A673 (cell line): ENCODE measurements at regions not wholly inside any gene's neighbourhood (a gene's known extent, or its start where the extent isn't known, plus 50 kb on each side); places are given as distances from the start of the nearest gene placed in this dataset.

Source experiments
- BruUV-seq: library from RNA; stranded (reverse); fragments of 400-500 nt; replicated peaks from 2 replicates; lab custom pipeline; 2021; lab: Mats Ljungman, UMichigan
- CTCF ChIA-PET: fragments of 300-600 bp; sonication (Branson Sonifier 250); formaldehyde crosslinking; loops from one replicate; lab custom pipeline; 2022; ENCODE audit warnings: antibody characterized with exemption; lab: Charles Lee
- POLR2A ChIA-PET: fragments of 300-600 bp; sonication (Branson Sonifier 250); formaldehyde crosslinking; loops from one replicate; lab custom pipeline; 2022; ENCODE audit warnings: antibody characterized with exemption; ENCODE audit not compliant: low non-redundant PET; lab: Charles Lee
- DNase-seq: peaks from one replicate; pipeline ENCODE4 v3.0.0-alpha.2; 2015; ENCODE audit warnings: low spot score
- H3K27ac ChIP-seq: fragments of 200-600 bp; sonication (generic); 2 replicates; pipeline ENCODE4 v1.5.1; 2016; ENCODE audit warnings: mixed run types, low read depth, mild to moderate bottlenecking, mixed read lengths, antibody characterized with exemption, low read length; ENCODE audit not compliant: poor library complexity, severe bottlenecking
- H3K27me3 ChIP-seq: fragments of 200-600 bp; sonication (generic); replicated peaks from 2 replicates; pipeline ENCODE4 v1.6.1; 2017; ENCODE audit warnings: mixed run types, low read depth, mild to moderate bottlenecking, mixed read lengths, antibody characterized with exemption, low read length; ENCODE audit not compliant: insufficient read depth, poor library complexity
- H3K36me3 ChIP-seq: fragments of 200-600 bp; sonication (generic); 2 replicates; pipeline ENCODE4 v1.6.1; 2016; ENCODE audit warnings: mixed run types, mild to moderate bottlenecking, mixed read lengths, antibody characterized with exemption, low read length; ENCODE audit not compliant: insufficient read depth, poor library complexity, severe bottlenecking
- H3K4me1 ChIP-seq: fragments of 200-600 bp; sonication (generic); 2 replicates; pipeline ENCODE4 v1.6.1; 2017; ENCODE audit warnings: mixed run types, mild to moderate bottlenecking, mixed read lengths, antibody characterized with exemption, low read length; ENCODE audit not compliant: insufficient read depth, poor library complexity, severe bottlenecking
- H3K4me3 ChIP-seq: fragments of 200-600 bp; sonication (generic); 2 replicates; pipeline ENCODE4 v1.5.1; 2016; ENCODE audit warnings: low read depth, mixed run types, mild to moderate bottlenecking, mixed read lengths, low read length; ENCODE audit not compliant: poor library complexity, severe bottlenecking
- H3K9me3 ChIP-seq: fragments of 200-600 bp; sonication (generic); 2 replicates; pipeline ENCODE4 v1.6.1; 2016; ENCODE audit warnings: mixed run types, low read depth, mild to moderate bottlenecking, mixed read lengths, antibody characterized with exemption, low read length; ENCODE audit not compliant: poor library complexity, severe bottlenecking
- EZH2 ChIP-seq: fragments of 200-600 bp; sonication (generic); IDR thresholded peaks from 2 replicates; pipeline ENCODE4 v1.6.1; 2017; ENCODE audit warnings: borderline replicate concordance, low read depth, mild to moderate bottlenecking, mixed read lengths, antibody characterized with exemption, low read length; ENCODE audit not compliant: poor library complexity, severe bottlenecking
- intact Hi-C: fragments of 100-400 bp; cut with micrococcal nuclease; formaldehyde crosslinking; loops from one replicate; pipeline ENCODE4 v1.10.0; 2022; ENCODE audit not compliant: unreplicated experiment
- TF ChIP-seq, protein P1 (sequence below): fragments of 300-800, 200-600 bp; sonication (generic); conservative IDR thresholded peaks from 2 replicates; pipeline ENCODE4 v1.5.1; 2017; ENCODE audit warnings: low read depth, mild to moderate bottlenecking, antibody characterized with exemption, low read length, moderate library complexity, mixed read lengths

DNA sequence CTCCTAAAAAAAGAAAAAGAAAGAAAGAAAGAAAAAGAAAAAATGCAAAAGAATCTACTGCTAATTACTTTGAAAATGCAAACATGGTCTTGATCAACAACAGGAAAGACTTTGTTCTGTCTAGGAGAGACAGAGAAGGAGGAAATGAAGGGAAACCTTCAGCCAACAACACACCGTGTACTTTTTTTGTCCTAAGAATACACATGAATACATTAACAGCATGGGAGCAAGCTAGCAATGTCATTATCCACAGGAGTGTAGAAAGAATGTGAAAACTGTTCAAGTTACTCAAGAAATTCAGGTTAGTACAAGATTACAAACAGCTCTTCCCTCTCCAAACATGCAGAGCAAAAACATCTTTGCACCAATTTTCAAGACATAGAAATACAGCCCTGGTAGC, 326.3 kb downstream of the UBE3D start:
- BruUV-seq, result no TSS peak
- TF ChIP-seq, protein P1, sequence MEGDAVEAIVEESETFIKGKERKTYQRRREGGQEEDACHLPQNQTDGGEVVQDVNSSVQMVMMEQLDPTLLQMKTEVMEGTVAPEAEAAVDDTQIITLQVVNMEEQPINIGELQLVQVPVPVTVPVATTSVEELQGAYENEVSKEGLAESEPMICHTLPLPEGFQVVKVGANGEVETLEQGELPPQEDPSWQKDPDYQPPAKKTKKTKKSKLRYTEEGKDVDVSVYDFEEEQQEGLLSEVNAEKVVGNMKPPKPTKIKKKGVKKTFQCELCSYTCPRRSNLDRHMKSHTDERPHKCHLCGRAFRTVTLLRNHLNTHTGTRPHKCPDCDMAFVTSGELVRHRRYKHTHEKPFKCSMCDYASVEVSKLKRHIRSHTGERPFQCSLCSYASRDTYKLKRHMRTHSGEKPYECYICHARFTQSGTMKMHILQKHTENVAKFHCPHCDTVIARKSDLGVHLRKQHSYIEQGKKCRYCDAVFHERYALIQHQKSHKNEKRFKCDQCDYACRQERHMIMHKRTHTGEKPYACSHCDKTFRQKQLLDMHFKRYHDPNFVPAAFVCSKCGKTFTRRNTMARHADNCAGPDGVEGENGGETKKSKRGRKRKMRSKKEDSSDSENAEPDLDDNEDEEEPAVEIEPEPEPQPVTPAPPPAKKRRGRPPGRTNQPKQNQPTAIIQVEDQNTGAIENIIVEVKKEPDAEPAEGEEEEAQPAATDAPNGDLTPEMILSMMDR, result no peak
- no peak for TF ChIP-seq EZH2
- Histone ChIP-seq H3K4me3 (no peak overlapping the region), H3K4me1 (peaks cover 21% of the 10 kb centered on the region), H3K27me3 (no peaks in the 10 kb centered on the region), H3K36me3 (no peaks in the 10 kb centered on the region), H3K9me3 (no peaks in the 10 kb centered on the region), H3K27ac (no peak overlapping the region)
- intact Hi-C loops, result no loop called here
- ChIA-PET CTCF (no interaction called here), POLR2A (no interaction called here)
- DNase-seq, result no peak

DNA sequence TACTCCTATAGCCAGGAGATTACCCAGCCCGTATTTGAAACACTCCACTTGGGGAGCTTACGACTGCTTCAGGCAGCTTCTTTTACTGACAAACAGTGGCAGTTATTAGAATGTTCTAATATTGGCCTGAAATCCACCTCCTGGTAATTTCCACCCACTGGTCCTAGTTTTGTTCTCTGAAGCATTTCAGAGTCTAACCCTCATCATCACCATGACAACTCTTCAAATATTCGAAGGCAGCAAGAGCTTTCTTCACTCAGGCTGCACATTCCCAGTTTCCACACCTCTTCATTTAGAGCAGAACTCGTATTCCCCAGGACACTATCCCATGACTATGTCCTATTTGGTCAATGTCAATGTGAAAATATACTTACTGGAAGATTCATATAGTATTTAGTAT, 325.6 kb downstream of the UBE3D start:
- H3K9me3 ChIP-seq, result no peaks in the 10 kb centered on the region
- peaks cover 21% of the 10 kb centered on the region for H3K4me1 ChIP-seq
- no peaks in the 10 kb centered on the region for H3K27me3 ChIP-seq
- no peak overlapping the region for H3K27ac ChIP-seq
- DNase-seq, result no peak
- no TSS peak for BruUV-seq
- POLR2A ChIA-PET, result no interaction called here
- CTCF ChIA-PET, result no interaction called here
- TF ChIP-seq, protein P1, result no peak
- TF ChIP-seq EZH2, result no peak
- H3K4me3 ChIP-seq, result no peak overlapping the region
- intact Hi-C loops, result no loop called here
- no peaks in the 10 kb centered on the region for H3K36me3 ChIP-seq

DNA sequence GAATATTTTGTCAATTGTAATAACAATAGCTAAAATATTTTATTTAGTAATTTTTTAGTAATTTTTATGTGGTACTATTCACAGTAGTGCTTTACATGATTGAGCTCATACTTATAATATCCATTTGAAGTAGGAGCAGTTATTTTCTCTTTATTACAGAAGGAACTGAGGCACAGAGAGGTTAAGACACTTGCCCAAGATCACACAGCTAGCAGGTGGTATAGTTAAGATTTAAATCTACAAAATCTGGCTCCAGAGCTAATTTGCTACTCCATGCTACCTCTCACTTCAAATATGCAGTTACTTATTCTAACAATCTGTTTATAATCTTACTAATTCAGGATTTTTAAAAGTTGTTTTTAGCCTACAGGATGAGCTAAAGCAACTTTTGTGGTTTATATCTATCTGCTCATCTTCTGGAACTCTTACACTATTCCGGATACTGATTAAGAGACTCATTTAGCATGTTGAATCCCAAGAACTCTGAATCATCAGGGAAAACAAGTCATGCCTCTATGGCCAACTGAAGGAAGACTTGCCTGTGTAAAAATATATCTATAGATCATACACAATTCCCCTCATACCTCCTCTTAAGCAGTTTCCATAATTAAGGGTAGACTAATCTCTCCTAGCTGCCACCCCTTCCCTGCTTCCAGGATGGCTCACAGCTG, 324.2 kb downstream of the UBE3D start:
- DNase-seq, result no peak
- Histone ChIP-seq H3K27me3 (no peaks in the 10 kb centered on the region), H3K36me3 (no peaks in the 10 kb centered on the region), H3K4me1 (peaks cover 21% of the 10 kb centered on the region), H3K9me3 (no peaks in the 10 kb centered on the region), H3K27ac (no peak overlapping the region), H3K4me3 (no peak overlapping the region)
- BruUV-seq, result no TSS peak
- TF ChIP-seq, protein P1, result no peak
- no peak for TF ChIP-seq EZH2
- intact Hi-C loops, result no loop called here
- POLR2A ChIA-PET, result no interaction called here
- CTCF ChIA-PET, result no interaction called here
